Activated CD8-positive, alpha-beta memory T cell treated with anti-CD3 and anti-CD28 coated beads, Interleukin-2, amount 50 U/mL, for 24 hours (primary cell): ENCODE measurements at regions not wholly inside any gene's neighbourhood (a gene's known extent, or its start where the extent isn't known, plus 50 kb on each side); places are given as distances from the start of the nearest gene placed in this dataset.
"Not testable (repeated sequence)": the region's sequence is repeated elsewhere in the genome, so short reads cannot be mapped to it uniquely, and the experiment has no call there.

ENCODE experiments used
- DNase-seq: peaks from one replicate; pipeline ENCODE4 v3.0.0-alpha.2; 2020; ENCODE audit errors: extremely low read depth

DNA sequence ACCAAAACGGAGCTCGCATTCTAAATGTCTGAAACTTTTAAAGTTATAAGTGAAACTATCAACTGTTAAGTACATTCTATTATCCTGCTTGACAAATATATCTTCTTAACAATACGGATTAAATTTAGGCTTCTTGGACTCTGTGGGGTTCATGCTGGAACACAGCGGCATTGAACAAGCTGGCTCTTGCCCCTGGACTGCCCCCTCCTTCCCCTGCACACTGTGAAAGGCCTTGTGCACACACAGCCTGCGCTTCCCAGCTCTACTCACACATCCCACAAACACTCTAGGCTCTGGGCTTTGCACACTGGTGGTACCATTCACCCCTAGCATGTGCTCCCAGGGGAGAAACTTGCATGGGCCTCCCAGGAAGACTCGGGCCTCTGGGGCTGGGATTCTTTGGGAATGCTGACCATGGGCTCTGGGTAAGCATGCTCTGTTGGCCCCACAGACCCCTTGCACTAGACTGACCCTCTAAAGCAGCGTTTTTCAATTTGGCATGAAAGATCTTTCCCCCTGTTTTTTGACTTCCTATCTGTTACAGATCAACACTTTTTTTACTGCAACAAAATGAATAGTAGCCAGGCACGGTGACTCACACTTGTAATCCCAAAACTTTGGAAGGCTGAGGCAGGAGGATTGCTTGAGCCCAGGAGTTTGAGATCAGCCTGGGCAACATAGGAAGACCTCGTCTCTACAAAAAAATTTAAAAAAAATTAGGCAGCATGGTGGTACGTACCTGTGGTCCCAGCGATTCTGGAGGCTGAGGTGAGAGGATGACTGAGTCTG is 96.2 kb upstream of the CPM start:
- no peak for DNase-seq

DNA sequence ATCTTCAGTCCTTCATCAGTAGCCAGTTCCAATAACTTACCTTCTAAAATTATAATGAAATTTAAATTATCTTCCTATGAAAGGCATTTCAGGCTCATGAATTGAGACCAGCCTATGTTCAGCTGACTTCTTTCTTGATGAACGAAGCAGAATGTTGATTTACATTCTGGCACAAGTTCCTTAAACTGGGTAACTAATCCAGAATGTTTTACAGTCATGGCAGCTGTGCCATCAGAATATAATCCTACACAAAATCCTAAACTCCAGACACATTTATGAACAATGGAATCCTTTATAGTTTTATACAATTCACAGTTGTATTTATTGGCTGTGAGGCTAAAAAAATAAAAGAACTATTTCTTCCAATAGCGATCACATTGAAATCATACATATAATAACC is 97.3 kb upstream of the CPM start:
- DNase-seq: no peak

DNA sequence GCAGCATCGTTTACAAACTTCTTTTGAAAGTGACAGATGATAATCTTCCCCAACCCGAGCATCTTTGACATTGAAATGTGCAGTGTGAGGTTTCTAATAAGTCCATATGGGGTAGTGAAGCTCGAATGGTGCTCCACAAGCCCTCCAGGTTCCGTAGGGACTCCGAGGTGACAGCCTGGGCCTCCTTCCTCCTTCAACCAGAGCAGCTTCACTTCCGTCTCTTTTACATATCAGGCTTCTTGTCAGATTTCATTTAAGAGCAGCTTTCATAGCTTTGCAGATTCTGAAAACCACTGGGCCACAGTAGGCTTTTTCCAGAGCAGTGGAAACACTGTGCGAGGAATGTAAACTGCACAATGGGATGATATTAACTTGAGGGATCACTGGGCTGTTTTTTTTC is 103.6 kb upstream of the CPM start:
- no peak for DNase-seq

DNA sequence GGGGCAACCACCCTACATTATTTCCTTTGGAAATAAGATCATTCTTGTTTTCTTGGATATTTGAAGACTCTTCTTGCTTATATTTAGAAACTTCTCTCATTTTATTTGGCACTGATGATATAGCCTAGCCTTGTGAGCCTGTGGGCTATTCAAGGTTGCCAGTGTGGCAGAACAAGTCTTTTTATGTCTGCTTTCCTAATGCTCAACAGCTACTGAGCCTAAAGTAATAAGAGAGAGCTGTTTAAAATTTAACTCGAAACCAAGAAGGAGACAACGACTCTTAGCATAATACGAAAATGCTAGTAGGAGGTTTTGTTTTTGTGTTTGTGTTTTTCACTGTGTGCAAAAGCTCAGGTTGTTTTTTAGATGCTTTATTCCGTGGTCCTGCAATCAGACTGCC is 104.0 kb upstream of the CPM start:
- DNase-seq: no peak

DNA sequence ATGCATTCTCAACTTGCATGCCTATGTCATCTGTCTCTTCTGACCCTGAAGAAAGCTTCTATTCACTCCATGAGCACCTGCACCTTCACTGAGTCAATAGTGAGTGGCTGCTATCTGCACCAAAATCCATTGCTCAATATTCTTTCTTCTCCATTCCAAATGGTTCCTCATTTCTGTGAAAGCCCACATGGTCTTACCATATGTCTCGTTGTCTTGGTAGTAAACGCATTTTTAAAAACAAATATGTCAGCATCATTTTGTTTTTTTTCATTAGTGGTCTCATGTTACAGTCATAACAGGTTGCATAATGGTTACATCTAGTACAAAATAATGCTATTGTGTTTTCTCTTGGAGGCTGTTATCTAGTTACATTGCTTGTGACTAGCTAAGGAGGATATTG is 106.9 kb upstream of the CPM start:
- DNase-seq: no peak

DNA sequence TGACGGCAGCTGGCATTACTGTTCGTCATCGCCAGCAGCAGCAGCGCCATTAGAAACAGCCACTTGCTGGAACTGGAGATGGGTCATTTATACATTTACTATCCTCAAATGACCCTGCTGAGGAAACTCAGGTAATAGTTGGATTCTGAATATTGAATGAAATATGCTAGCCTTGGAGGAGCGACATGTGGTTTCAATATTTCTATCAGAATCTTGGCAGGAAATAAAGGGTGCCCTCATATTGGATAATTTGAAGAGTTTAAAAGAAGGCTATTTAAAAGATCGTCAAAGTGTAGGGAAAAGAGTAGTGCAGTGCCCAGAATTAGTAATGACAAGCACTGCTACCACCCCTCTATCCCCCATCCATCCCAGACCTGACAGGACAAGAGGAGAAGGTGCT is 109.6 kb upstream of the CPM start:
- DNase-seq: no peak

DNA sequence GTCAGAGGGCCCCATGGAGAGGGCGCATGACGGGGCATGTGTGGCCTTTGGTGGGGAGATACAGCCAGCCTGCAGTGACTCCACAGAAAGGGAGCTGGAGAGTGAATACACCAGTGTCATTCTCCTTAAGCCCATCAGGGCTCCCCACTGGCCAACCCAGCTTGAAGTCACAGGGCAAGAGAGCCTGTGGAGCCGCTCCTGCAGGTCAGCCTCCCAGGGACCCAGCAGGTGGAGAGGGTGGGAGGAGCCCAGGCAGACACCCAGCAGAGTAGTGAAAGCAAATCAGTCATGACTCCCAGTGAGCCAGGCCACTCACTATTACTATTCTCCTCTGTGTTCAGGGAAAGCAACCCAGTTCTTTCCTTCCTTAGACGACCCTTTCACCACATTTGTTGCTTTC is 110.0 kb upstream of the CPM start:
- no peak for DNase-seq

DNA sequence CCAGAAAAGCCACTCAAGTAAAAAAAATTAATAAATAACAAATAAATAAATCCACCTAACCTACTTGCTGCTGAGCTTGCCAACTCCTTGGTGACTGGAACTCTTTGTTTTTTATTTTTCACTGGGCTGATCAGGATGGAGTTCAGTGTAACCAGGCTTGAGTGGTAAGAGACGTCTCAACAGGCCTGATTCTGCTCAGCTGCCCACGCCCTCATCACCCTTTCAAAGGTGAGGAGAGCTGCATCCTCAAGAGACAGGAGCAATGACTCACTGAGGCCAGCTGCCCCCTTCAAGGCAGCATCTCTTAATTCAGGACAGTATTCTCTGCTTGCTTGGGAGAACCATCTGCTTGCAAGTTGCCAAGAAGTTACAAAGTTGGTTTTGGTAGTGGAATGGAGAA is 111.9 kb upstream of the CPM start:
- DNase-seq: no peak

DNA sequence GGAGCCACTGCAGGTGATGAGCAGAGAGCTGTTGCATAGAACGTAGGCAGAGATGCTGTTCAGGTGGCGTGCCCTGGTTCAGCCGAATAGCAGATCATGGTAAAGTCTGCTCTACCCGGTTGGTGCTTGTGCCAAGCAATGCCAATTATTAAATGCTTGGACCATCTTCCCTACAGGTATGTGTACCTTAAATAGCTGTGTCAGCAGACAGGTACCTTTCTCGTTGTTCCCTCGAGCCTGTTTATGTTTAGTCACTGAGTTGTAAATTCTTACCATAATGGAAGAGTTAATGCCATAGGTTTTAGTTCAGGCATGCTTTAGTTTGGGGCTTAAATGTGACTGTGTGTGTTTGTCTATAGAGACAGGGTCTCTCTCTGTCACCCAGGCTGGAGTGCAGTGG is 112.5 kb upstream of the CPM start:
- no peak for DNase-seq

DNA sequence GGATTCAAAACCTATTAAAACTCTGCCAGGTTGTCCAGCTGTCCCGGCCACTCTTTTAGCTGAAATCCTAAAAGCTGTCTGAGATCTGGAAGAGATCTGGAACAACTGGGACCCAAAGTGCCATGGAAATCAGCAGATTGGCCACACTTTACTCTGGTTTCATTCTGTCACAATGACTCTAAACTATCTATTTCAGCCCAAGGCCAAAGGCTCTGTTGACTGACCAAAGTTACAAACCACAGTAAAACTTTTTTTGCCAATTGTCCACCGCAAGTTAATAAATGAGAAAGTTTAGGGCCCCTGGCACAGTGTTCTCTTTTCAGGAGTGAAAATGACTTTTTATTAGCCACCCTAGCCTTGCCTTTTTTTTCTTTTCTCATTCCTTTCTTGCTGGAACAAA is 113.4 kb upstream of the CPM start:
- DNase-seq: no peak

DNA sequence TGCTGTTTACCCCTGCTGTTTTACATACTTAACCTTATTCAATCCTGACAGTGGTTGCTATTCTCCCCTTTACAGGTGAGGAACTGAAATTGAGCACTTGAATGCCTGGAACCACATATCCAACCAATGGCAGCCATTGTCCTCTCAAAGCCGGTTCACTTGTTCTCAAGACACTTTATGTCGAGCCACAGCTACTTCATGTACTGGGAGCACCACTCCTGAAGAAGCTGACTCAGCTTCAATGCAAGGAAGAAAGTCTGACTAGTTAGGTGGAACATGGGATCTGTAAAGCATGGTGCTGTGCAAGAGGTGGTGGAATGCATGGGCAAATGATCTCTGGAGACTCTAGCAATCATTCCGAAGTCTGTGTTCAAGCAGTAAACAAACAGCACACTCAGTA is 113.9 kb upstream of the CPM start:
- no peak for DNase-seq

DNA sequence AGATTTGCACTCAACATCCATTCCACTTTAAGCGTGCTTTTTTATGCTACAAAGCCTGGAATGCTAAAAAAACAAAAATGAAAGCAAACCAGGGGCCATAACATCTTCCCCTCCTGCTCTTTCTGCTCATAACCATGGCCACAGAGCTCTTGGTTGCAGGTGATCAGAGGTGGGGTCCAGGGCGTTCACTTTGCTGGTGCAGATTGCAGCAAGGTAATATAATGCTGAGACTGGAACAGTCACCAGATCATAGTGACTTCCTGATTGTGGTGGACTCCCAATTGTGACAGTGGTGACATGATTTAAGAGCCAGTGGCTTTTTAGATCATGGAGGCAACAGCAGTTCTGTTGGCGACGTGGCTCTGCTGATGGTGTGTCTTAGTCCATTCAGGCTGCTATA is 115.0 kb upstream of the CPM start:
- DNase-seq: no peak

DNA sequence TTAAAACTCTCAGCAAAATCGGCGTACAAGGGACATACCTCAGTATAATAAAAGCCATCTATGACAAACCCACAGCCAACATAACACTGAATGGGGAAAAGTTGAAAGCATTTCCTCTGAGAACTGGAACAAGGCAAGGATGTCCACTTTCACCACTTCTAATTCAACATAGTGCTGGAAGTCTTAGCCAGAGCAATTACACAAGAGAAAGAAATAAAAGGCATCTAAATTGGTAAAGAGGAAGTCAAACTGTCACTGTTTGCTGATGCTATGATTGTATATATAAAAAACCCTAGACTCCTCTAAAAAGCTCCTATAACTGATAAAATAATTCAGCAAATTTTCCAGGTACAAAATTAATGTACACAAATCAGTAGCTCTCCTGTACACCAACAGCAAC is 116.9 kb upstream of the CPM start:
- not testable (repeated sequence) for DNase-seq

DNA sequence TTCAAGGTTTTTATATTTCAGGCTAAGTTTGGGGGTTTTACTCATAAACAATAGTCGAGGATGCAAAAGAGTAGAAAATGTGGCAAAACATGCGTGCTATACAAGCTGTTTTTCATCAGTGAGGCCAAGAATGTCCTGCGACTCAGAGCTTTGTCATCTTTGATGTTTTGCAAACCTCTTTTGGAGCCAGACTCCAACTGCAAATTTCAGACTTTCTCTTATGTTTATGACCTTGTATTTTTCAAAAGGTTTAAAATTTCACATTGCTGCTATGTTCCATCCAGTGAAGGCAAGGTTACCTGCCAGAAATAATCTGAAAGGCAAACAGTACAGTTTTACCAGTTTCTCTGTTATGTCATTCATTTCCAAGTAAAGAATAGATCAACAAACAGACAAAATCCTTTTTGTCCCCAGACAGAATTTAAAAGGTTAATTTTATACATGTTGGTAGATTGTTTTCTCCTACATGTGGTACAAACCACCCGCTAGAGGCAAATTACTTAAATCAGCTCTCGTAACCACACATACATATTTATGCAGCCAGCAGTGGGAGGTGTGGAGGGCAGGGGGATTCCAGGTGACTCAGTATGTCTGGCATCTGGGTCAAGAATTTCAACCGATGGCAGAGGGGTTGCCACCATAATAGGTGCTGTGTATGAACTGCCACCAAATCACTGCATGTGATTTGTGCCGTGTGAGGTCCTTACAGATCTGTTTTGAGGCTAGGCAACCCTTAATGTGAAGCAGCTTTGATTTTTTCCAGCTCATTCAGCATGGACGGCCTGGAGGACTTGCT is 119.8 kb upstream of the CPM start:
- no peak for DNase-seq

DNA sequence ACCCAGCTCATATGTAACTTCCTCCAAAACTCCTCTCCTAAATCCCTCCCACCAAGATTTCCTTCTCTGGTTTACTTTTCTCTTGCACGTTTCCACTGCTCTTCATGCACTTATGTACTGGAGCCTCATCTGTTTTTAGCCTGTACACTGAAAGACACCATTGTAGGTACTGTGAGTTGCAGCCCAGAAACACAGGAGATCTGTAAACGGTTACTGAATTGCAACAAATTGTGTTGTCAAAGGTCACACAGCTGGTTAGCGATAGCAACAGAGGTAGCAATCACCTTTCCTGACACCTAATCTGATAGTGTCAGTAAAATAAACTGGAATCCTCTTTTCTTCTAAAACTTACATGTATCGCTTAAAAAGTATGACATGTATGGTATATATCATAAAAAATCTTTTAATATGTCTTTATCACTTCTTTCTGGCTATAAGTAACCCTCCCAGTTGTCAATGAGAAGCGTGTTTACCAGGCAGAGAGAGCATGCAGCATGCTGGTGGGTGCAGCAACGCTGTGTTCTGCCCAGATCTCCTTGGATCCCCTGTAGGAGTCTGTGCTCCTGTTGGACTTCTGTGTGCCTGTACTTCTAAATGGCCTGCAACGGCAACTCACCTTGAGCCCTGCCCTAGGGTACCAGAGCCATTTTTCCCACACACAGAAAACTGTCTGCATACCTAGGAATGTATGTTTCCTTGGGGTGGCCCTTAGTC is 121.5 kb upstream of the CPM start:
- DNase-seq: no peak

DNA sequence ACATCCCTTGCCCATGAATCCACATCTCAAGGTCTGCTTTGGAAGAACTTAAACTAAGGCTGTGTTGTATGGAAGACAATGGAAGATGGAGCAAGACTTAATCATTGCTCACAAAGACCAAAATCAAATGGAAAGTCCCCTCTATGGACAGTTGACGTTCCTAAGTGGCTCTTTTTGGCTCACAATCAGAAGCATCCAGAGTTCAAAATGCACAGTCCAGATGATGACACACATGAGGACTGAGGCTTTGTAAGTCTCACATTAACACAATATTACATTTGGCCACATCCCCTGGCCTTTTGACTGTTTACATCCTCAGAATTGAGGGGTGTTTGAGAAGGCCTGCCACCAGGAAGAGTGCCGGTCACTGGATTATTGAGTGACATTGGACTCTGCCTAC is 122.3 kb upstream of the CPM start:
- DNase-seq: no peak

DNA sequence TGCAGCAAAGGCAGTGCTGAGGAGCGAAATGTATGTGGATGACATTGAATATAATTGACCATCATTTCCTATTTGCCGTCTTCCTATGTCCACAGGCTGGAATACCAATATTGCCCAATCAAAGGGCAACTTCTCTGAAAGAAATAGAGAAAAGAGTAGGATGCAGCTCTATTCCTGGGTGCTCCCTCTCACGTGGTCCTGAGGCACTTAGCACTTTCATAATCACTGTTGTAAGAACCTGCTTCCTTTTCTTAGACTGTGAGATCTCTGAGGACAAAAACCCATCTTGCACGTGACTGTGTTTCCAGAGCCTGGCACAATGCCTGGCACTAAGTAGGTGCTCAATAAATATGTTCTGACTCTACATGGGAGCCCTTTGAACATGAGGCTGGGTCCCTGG is 122.7 kb upstream of the CPM start:
- DNase-seq: no peak

DNA sequence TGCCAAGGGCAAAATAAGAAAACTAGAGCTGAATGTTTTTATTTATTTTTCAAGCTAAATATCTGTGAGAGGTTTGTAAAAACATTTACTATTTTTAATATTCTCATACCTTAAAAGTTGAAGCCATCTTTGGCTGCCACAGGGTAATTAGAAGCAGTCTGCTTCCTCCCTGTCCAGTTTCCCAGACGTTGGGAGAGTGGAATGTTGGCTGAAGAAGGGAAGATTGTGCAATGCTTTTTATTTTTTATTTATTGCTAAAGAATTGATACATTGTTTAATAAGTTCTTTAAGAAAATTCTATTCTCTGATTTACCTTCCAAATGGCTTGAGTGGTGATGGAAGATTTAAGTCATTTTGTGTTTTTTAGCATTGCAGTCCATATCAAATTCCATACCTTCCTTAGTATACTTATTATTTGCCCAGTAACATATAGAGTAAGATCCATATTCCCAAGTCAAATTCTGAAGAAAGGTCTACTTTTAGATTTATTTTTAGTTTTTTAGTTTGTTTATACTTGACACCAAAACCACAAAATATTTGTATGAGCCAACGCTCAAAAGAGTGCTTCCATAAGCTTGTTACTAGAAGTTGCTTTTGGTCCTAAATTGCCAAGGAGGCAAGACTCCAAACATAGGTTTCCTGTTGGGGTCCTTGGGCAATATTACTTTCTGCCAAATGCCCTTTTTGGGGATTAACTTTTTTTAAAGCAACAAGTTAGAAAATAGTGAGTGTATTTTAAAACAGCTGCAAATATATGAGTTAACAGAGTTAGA is 124.0 kb upstream of the CPM start:
- DNase-seq: no peak

DNA sequence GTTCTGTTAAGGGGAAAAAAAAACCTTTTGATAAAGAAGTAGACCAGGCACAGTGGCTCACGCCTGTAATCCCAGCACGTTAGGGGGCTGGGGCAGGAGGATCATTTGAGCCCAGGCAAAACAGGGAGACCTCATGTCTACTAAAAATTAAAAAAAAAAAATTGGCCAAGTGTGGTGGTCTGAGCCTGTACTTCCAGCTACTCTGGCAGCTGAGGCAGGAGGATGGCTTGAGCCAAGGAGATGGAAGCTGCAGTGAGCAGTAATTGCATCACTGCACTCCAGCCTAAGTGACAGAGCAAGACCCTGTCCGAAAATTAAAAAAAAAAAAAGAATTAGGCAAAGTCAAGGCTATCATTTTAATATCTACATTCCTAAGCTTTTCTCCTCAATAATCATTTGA is 124.8 kb upstream of the CPM start:
- no peak for DNase-seq

DNA sequence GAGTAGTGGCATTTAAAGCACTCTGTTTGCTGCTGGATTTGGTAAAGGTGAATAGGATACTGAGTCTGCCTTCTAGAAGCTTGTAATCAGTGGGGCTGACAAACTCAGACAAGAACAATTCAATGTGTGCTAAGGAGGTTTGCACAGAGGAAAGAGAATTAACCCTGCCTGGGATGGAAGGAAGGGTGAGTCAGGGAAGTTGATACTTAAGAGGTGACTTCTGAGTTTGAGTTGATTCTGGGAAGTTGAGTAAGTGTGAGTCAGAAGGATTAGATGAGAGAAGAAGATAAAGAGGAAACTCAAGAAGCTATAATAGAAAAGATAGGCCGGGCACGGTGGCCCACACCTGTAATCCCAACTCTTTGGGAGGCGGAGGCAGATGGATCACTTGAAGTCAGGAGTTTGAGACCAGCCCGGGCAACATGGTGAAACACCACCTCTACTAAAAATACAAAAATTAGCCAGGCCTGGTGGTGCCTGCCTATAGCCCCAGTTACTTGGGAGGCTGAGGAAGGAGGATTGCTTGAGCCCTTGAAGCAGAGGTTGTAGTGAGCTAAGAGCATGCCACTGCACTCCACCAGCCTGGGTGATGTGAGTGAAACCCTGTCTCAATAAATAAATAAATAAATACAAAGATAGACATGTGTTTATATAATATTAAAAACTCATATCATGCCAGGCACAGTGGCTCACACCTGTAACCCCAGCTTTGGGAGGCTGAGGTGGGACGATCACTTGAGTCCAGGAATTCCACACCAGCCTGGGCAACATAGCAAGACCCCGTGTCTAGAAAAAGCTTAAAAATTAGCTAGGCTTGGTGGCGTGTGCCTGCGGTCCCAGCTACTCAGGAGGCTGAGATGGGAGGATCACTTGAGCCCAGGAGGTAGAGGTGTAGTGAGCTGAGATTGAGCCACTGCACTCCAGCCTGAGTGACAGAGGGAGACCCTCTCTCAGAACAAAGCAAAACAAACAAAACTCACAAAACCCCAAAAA is 126.8 kb upstream of the CPM start:
- no peak for DNase-seq

DNA sequence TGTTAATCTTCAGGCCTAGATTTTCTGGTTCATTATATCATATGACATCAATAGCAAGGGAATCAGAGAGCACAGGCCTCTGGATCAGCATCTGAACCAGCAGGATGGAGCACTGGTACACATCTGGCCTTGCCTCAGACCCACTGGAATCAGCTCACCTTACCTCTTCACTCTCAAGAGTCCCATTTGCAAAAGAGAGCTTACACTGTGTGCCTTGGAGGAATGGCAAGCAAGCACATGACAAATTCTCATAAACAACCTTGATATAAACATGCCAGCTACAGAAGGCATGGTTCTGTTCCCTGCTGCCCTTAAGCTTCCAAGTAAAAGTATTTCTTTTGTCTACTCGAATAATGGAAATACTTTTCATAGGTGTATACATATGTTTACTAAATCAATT is 128.6 kb upstream of the CPM start:
- no peak for DNase-seq
